Liver (tissue), 3 donors: ENCODE measurements at regions not wholly inside any gene's neighbourhood (a gene's known extent, or its start where the extent isn't known, plus 50 kb on each side); places are given as distances from the start of the nearest gene placed in this dataset.

Source experiments
- CTCF ChIP-seq: fragments of 150-350 bp; IDR thresholded peaks from 2 replicates; pipeline ENCODE4 v1.5.1; 2017; ENCODE audit warnings: improper control_type of control experiment, low read depth, low read length; ENCODE audit not compliant: missing input control
- EGR1 ChIP-seq, 2 donors: IDR thresholded peaks; 2 replicates each; pipeline ENCODE4 v1.6.1; 2016 to 2018; ENCODE audit warnings: antibody characterized with exemption in 2 of 2, low read depth in 2 of 2
- RAD21 ChIP-seq, 2 donors: IDR thresholded peaks; 2 replicates each; pipeline ENCODE4 v1.6.1; 2016; ENCODE audit warnings: antibody characterized with exemption in 2 of 2, mild to moderate bottlenecking in 2 of 2
- SP1 ChIP-seq: IDR thresholded peaks from 2 replicates; pipeline ENCODE4 v1.6.1; 2018; ENCODE audit warnings: antibody characterized with exemption, mild to moderate bottlenecking
- donor health status: healthy.
- donor health status: healthy.

- TF ChIP-seq CTCF (no peak), EGR1 (IDR thresholded peaks at IDR 0.05; ENCODE audit: low read depth in 2 of 2) (no peak), SP1 (peak; percentile 56), RAD21 (IDR thresholded peaks at IDR 0.05) (peak; percentile 12 to 21)
These were observed 106.1 kb upstream of the SLC44A1 start for GRCh38 chr9:105138306-105138801.
